HG02852 (cell line): ENCODE measurements at regions not wholly inside any gene's neighbourhood (a gene's known extent, or its start where the extent isn't known, plus 50 kb on each side); places are given as distances from the start of the nearest gene placed in this dataset.
A peak's percentile ranks its signal among the peaks of the same experiment; 100 is the strongest.

Source experiments
- ATAC-seq: cut with Tn5 transposase; IDR thresholded peaks from one replicate; pipeline ENCODE4 v1.9.1; 2021; ENCODE audit warnings: mild to moderate bottlenecking, moderate library complexity; ENCODE audit not compliant: unreplicated experiment

DNA sequence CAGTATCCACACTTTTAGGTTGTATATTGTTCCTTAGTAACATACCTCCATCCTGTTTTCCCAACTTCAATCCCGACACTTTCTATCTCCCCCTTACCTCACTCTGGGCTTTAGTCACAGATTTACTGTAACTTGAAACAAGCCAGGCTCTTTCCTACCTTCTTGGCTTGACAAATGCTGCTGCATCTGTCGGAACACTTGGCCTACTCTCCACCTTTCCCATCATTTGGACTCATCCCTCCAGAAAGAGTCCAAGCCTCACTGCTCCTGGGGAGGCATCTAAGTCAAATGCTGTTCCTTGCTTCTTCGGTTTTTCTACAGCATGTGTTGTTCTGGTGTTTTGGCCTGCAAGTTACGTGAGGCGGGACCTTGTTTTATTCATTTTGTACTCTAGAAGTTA, 142.4 kb downstream of the DACT1 start:
- ATAC-seq = no peak

DNA sequence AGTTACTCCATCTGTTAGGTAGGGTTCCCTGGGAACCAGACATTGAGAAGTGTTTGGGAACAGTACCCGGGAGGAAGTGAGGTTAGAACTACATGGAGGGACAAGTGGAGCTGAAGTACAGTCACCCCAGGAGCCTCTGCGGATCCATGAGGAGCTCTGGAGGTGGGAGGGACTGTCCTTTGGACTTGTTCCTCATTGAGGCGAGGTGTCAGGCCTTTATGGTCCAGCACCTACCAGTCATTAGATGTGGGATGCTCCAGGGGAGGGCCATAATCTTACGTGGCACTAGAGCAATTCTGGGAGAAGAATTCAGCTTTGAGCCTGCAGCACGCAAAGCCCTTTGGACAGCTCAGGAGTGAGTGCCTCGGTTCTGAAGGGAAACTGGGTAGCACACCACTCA, 142.8 kb downstream of the DACT1 start:
- no peak for ATAC-seq

GRCh38 chr14:58782011-58782410, 144.2 kb downstream of the DACT1 start:
- no peak for ATAC-seq

GRCh38 chr14:58783792-58784511, 146.2 kb downstream of the DACT1 start:
- ATAC-seq = no peak

DNA sequence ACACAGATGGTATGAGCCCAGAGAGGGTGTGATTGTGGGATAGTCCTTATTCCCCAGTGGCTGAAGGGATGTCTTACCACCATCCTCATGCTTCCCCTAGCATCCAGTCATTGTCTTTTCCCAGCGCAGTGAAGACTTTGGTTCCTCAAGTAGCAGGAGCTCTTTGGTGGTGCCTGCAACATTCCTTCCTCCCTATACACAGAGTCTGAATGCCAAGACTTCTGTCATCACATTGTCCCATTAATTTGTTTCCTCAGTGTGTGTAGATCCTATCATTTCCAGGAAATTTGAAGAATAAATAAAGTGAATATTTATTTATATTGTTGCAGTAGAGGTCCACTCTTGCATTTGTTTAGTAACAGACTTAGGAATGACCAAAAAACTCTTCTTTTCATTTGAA, 147.2 kb downstream of the DACT1 start:
- no peak for ATAC-seq

GRCh38 chr14:58785701-58786100, 147.9 kb downstream of the DACT1 start:
- ATAC-seq = no peak

DNA sequence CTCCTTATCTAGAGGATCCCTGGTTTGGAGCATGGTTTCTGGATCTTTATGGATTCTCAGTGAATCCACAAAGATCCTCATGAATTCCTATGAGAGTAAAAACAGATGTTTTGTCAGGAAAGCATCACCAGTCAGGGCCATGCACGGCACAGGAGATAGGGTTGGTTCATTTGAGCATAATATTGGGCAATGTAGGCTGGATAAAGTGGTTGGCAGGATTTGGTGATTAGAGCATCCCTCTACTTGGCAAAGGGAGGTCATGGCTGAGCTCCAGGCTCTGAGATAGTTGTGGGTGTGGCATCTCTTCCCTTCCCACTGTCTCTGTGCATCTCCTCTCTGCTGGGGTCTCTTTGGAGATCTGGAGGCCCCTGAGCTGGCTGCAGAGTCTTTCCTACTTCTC, 149.8 kb downstream of the DACT1 start:
- ATAC-seq = no peak

DNA sequence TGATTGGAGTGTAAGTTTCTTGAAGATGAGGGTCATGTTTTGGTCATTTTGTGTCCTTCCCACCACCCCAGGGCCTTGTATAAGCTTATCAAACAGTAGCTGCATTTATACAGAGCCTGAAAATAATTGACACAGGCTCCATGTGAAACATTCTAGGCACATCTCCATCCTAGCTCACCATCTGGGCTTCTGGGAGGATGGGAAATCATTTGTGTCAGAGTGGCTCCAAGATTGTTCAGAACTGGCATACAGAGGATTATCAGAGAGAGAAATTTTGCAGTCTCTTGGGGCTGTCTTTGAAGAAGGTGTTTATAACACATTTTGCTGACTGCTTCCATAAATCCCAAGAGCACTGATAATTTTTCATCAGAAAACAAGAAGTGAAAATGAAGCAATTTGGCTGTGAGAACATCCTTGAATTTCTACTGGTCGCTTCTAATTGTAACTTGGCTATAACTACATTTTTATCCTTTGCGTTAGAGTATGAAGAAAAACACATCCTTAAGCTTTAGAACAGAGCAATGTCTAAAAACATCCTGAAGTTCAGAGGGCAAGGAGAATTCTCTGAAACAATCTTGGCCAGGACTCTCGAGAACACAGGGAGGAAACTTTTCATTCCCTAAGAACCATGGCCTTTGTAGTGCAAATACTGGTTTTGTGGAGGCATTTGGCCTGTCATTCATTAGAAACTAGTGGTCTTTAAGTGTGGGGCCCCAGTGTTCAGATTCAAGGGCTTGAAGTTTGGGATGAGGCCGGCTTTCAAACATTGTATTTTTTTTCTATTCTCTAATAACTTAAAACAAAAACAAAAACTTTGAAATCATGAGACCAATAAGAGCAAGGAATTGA, 151.1 kb downstream of the DACT1 start:
- no peak for ATAC-seq

GRCh38 chr14:58789736-58790135, 152.0 kb downstream of the DACT1 start:
- no peak for ATAC-seq

DNA sequence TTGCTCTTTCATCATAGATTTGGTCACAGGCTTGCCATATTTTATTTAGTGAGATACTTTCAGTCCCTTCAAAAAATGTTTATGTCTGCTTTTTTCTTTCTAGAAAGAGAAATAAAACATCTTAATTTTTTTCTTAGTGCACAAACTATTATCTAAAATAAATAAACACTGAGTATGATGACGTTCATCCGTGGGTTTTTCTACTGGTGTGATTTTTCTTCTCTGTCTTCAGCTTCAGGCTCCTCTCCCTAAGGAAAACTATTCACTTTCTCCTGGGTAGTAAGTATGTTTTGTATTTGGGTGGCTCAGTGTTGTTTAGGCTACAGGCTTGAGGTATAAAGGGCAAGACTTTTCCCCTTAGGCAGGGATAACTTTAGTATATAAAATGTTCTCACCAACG, 154.7 kb downstream of the DACT1 start:
- ATAC-seq = no peak

DNA sequence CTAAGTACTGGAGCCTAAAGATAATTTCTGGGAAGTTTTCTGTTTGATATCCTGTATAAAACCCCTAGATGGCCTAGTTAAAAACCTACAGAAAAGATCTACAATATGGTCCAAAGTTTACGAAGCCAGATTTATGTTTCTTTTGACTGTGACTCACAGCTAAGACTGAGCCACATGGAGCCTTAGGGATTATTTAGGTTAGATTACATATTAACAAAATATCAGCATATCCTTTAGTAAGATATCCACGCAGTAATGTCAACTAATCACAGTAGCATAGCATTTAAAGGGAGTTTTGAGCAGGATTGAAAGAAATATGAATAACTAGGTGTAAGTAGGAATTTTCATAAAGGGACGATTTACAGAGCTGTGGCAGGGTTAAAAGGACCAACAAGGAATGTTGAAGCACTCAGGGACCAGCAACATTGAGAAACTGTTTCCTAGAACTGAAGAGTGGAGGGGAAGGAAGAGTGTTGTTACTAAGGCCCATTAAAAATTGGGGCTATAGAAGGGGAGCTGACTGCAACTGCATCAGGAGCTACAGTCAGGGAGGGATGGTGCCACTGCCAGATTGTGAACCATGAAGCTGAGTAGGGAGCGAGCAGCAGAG, 155.5 kb downstream of the DACT1 start:
- ATAC-seq = no peak

DNA sequence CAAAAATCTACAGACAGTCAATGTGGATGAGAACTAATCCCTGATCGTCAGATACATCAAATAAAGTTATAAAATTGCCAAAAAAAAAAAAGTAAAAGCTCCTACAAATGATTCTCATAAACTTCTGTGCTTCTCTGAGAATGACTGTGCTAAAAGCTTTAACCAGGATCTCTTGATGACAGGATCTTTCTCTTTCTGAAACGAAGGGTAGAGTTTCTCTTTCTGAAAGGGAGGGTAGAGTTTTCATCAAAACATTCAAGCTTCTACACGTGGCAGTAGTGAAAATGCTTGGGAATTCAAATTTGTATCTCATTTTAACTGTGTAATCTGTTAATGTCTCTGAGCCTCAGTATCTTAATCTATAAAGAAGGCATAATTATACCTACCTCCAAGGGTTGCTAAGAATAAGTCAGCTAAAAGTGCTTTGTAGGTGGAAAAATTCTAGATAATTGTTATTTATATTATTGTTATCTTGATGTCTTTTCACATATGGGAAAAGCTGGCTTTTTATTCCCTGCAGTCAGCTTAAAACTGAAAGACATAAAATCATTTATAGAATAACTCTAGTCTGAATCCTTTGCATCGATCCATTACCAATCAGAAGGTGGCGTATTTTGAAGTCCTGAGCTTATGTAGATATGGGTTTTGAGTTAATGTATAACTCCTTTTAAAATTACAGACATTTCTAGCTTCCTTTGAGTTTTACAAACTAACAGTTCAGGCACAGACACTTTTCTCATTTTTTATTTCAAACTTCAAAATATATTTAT, 157.4 kb downstream of the DACT1 start:
- ATAC-seq = no peak

- ATAC-seq = peak; percentile 26
Measured at GRCh38 chr14:58796242-58797009, 158.7 kb downstream of the DACT1 start.

DNA sequence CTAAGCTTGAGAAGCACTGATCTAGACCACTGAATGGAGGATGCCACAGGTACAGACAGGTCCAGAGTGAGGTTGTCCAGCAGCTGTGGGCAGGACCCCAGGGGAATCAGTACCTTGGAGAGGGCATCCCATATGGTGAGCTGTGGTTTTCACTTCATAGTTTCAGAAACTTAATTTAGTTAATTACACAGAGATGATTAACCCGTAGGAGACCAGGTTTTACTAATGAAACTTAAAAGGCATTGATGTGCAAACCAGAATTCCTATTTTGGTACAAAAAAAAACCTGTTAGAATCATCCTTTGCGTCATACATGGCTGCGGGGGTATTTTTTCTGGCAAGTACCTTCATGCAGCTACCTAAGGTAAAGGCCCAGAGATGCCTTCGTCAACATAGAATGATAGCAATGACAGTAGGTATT, 159.3 kb downstream of the DACT1 start:
- ATAC-seq = peak; percentile 76

GRCh38 chr14:58798173-58798572, 160.4 kb downstream of the DACT1 start:
- no peak for ATAC-seq

DNA sequence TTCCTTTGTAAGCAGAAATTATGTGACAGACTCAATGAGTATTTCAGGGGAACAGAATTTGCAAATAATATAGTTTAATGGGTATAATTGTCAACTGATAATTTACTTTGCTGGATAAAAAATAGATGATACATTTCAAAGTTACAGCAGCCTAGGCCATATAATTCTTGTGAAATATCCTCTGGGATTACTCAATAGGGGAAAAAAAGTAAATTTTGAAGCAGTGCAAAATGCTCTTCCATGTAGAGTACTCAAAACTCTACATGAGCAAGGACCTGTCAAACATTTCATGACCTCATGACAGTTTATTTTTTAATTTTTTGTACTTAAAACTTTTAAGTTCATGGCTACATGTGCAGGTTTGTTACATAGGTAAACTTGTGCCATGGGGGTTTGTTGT, 163.3 kb downstream of the DACT1 start:
- ATAC-seq = no peak

DNA sequence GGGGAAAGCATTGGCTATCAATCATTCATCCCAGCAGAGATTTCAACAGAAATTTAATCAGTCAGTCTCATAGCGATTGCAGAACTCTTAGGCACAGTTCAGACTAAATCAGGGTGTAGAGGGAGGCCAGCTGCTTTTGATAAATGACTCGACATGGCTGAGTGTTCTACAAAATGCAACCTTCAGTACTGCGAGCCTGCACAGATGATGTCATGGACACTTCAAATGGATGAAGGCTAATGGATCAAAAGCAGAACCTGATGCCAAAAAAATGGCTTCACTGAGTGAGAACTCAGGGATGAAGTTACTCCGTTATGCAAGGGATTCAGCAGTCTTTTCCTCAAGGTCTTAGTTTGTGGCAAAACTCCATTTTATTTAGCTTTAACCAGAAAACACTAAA, 167.3 kb downstream of the DACT1 start:
- ATAC-seq = no peak

DNA sequence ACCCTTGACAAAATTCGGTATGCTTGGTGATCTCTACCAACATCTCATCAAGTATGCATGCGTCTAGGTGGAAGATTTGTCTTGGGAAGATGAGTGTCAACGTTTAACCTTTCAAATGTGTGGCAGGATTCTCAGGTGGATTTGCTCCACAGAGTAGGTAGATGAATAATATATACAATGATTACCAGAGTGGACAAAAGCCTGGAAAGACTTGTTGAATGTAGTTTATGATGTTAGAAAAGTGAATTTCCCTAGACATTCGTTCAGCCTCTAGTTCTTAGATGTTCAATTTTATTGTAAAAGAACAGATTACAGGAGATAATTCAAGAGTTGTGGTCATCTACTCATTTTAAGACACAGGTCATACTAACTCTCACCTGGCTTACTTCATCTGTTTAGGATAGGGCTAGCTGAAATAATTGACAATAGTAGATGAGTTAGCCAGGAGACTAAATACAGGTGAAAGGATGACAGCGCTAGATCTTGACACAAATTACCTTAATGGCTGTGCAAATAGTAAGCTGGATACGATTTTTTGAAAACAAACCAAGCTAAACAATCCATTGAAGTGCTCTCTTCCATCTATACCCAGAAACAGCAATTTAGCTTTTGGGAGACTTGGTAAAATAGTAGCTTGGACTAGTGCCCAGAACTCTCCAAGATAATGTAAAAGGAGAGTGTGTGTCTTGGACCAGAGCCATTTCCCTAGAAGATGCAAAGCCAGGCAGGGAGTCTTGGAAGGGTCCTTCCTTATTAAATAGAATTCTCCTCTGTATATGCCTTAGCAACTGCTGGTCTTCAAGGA, 168.0 kb downstream of the DACT1 start:
- ATAC-seq = no peak

- ATAC-seq = no peak
Measured at GRCh38 chr14:58807191-58807590, 169.4 kb downstream of the DACT1 start.

GRCh38 chr14:58808828-58809227, 171.1 kb downstream of the DACT1 start:
- no peak for ATAC-seq
